Progenitor cell of endocrine pancreas (in vitro differentiated cells): ENCODE measurements at regions not wholly inside any gene's neighbourhood (a gene's known extent, or its start where the extent isn't known, plus 50 kb on each side); places are given as distances from the start of the nearest gene placed in this dataset.

Source experiments
- DNase-seq: peaks from one replicate; pipeline ENCODE4 v3.0.0; 2021; ENCODE audit warnings: low spot score; ENCODE audit not compliant: unreplicated experiment
- H3K27ac Mint-ChIP-seq: 2 replicates; pipeline ENCODE4 v1.8.0; 2021; ENCODE audit warnings: mild to moderate bottlenecking, moderate library complexity, mixed read lengths
- H3K27me3 Mint-ChIP-seq: 2 replicates; pipeline ENCODE4 v1.8.0; 2021; ENCODE audit warnings: mixed read lengths
- H3K36me3 Mint-ChIP-seq: 2 replicates; pipeline ENCODE4 v1.8.0; 2022; ENCODE audit warnings: mixed read lengths; ENCODE audit not compliant: insufficient read depth
- H3K4me1 Mint-ChIP-seq: 2 replicates; pipeline ENCODE4 v1.8.0; 2021; ENCODE audit warnings: low read depth, mixed read lengths
- H3K4me3 Mint-ChIP-seq: 2 replicates; pipeline ENCODE4 v1.8.0; 2021; ENCODE audit warnings: low read depth, mild to moderate bottlenecking, moderate library complexity, mixed read lengths
- H3K9me3 Mint-ChIP-seq: 2 replicates; pipeline ENCODE4 v1.8.0; 2021; ENCODE audit warnings: low read depth, mixed read lengths
- TF ChIP-seq, protein P1 (sequence below): fragments of 200-600 bp; sonication (generic); IDR thresholded peaks from one replicate; pipeline ENCODE4 v1.5.0; 2021; ENCODE audit warnings: antibody characterized with exemption, mild to moderate bottlenecking; ENCODE audit not compliant: unreplicated experiment

DNA sequence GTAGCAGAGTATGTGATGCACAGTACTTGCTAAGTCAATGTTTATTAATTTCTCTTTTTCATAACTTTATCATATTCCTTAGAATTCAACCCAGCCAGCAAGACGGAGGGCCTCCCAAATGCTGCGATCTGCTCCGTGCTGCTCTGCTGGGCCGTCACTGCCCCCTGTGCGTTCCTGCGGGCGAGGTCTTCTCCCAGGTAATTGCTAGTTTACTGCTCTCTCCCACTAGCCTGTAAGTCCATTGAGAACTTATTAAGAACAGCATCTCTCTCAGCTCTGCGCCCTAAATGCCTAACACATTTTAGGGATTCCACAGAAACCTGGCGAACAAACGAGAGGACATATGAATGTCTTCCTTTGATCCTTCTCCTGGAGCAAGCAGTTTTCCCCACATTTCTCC is 153.6 kb upstream of the ARHGAP28 start:
- H3K4me3 Mint-ChIP-seq, result no peak overlapping the region
- no peaks in the 10 kb centered on the region for H3K9me3 Mint-ChIP-seq
- no peaks in the 10 kb centered on the region for H3K36me3 Mint-ChIP-seq
- TF ChIP-seq, protein P1, sequence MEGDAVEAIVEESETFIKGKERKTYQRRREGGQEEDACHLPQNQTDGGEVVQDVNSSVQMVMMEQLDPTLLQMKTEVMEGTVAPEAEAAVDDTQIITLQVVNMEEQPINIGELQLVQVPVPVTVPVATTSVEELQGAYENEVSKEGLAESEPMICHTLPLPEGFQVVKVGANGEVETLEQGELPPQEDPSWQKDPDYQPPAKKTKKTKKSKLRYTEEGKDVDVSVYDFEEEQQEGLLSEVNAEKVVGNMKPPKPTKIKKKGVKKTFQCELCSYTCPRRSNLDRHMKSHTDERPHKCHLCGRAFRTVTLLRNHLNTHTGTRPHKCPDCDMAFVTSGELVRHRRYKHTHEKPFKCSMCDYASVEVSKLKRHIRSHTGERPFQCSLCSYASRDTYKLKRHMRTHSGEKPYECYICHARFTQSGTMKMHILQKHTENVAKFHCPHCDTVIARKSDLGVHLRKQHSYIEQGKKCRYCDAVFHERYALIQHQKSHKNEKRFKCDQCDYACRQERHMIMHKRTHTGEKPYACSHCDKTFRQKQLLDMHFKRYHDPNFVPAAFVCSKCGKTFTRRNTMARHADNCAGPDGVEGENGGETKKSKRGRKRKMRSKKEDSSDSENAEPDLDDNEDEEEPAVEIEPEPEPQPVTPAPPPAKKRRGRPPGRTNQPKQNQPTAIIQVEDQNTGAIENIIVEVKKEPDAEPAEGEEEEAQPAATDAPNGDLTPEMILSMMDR, result no peak
- DNase-seq, result no peak
- no peaks in the 10 kb centered on the region for H3K27me3 Mint-ChIP-seq
- H3K27ac Mint-ChIP-seq, result no peak overlapping the region
- peaks cover 19% of the 10 kb centered on the region for H3K4me1 Mint-ChIP-seq

DNA sequence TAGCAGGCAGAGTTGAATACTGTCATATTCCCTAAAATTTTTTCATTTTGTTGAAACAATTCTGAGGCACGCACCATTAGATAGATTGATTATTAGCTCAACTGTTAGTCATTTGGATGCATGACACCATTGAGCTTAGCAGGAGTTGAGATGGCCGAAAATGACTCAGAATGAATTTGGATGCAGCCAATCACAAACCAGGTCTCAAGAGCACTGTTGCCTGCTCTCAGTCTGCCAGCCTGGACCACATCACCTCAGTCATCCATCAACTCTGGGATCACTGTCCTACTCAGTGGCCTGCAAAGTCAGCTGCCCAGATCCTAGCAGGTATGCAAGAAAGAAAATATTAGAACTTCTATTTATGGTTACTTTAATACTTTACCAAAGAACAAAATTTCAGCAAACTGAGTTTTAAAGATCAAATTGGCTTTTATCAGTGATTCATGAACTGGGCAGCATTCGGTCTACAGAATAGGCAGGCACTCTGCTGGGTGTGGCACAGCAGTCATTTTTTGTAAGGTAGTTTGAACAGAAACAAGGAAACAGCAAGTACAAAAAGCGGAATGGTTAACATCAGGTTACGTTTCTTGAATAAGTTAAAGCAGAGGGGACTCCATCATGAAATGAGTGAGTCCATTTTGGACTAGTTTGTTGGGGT is 152.7 kb upstream of the ARHGAP28 start:
- no peak overlapping the region for H3K27ac Mint-ChIP-seq
- no peaks in the 10 kb centered on the region for H3K27me3 Mint-ChIP-seq
- DNase-seq, result no peak
- TF ChIP-seq, protein P1, result no peak
- no peak overlapping the region for H3K4me3 Mint-ChIP-seq
- peaks cover 19% of the 10 kb centered on the region for H3K4me1 Mint-ChIP-seq
- no peaks in the 10 kb centered on the region for H3K36me3 Mint-ChIP-seq
- no peaks in the 10 kb centered on the region for H3K9me3 Mint-ChIP-seq

DNA sequence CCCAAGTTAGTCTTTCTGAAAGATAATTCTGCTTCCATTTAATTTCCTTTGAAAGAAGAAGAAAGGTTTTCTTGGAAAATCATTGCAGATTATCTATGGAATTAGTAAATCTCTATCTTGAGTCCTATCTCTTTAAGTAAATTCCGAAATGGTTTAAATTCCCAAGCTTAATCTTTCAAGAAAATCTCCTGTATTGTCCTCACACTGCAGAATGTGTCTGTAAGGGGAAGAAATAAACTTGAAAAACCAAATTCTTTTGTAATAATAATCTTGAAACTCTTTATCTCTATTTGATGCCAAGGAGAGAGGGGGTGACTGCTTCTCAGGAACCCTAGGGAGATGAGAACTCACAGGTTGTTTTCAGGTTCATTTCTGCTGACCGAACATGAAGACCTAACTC is 150.8 kb upstream of the ARHGAP28 start:
- H3K27ac Mint-ChIP-seq, result no peak overlapping the region
- H3K36me3 Mint-ChIP-seq, result no peaks in the 10 kb centered on the region
- H3K4me3 Mint-ChIP-seq, result no peak overlapping the region
- H3K4me1 Mint-ChIP-seq, result peaks cover 19% of the 10 kb centered on the region
- H3K27me3 Mint-ChIP-seq, result no peaks in the 10 kb centered on the region
- H3K9me3 Mint-ChIP-seq, result peaks cover 6% of the 10 kb centered on the region
- TF ChIP-seq, protein P1, result no peak
- DNase-seq, result no peak

DNA sequence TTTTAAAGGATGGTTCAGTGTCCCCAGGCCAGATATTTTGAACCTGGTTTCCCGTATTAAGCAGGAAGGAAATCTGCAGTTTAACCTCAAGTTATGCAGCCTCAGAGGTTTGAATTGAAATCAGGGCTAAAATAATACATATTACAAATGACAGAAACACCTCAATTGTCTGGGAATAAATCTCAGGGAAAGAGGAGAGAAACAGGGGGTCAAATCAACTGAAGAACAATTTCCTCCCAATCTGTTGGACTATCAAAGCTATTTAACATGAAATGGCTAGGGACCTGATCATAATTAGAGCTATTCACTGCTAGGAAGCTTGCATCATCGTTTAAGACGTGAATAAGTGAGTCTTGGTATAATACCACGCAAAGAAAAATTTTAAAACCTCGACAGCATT is 150.0 kb upstream of the ARHGAP28 start:
- no peak overlapping the region for H3K4me3 Mint-ChIP-seq
- H3K36me3 Mint-ChIP-seq, result peaks cover 3% of the 10 kb centered on the region
- TF ChIP-seq, protein P1, result no peak
- no peak for DNase-seq
- H3K4me1 Mint-ChIP-seq, result peaks cover 15% of the 10 kb centered on the region
- no peak overlapping the region for H3K27ac Mint-ChIP-seq
- H3K27me3 Mint-ChIP-seq, result no peaks in the 10 kb centered on the region
- peaks cover 14% of the 10 kb centered on the region for H3K9me3 Mint-ChIP-seq

DNA sequence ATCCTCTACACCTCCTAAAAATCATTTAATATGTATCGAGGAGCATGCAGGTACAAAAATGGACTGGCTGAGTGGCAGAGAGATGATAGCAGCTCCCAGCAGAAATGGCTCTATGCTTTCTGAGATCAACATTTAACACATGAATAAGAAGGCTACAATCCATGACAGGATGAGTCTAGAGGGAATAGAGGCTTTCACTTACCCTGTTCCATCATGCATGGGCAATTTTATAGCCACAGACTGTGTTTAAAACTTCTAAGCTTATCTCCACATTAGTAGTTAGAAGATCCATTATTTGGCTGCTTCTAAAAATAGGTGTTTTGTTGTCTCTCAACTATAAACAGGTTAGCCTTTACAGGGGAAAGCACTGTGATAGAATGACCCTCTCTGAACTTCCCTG is 149.1 kb upstream of the ARHGAP28 start:
- Mint-ChIP-seq H3K4me3 (no peak overlapping the region), H3K9me3 (peaks cover 19% of the 10 kb centered on the region), H3K4me1 (peaks cover 13% of the 10 kb centered on the region), H3K27ac (no peak overlapping the region), H3K36me3 (peaks cover 5% of the 10 kb centered on the region), H3K27me3 (no peaks in the 10 kb centered on the region)
- DNase-seq, result no peak
- TF ChIP-seq, protein P1, result no peak
